Activated naive CD8-positive, alpha-beta T cell (primary cell): ENCODE measurements at regions not wholly inside any gene's neighbourhood (a gene's known extent, or its start where the extent isn't known, plus 50 kb on each side); places are given as distances from the start of the nearest gene placed in this dataset.
A peak's percentile ranks its signal among the peaks of the same experiment; 100 is the strongest.

ENCODE experiments used
- H3K27ac Mint-ChIP-seq: one replicate; pipeline ENCODE4 v1.8.0; 2021; ENCODE audit warnings: mixed read lengths
- H3K27me3 Mint-ChIP-seq: one replicate; pipeline ENCODE4 v1.8.0; 2021; ENCODE audit warnings: mixed read lengths
- H3K36me3 Mint-ChIP-seq: one replicate; pipeline ENCODE4 v1.8.0; 2021; ENCODE audit warnings: mixed read lengths
- H3K4me1 Mint-ChIP-seq: one replicate; pipeline ENCODE4 v1.8.0; 2021; ENCODE audit warnings: low read depth, mixed read lengths
- H3K4me3 Mint-ChIP-seq: one replicate; pipeline ENCODE4 v1.8.0; 2021; ENCODE audit warnings: mild to moderate bottlenecking, mixed read lengths
- H3K9me3 Mint-ChIP-seq: one replicate; pipeline ENCODE4 v1.8.0; 2021; ENCODE audit warnings: low read depth, mixed read lengths

- H3K9me3 Mint-ChIP-seq, result no peaks in the 10 kb centered on the region
- no peaks in the 10 kb centered on the region for H3K27me3 Mint-ChIP-seq
- no peak overlapping the region for H3K27ac Mint-ChIP-seq
- H3K4me3 Mint-ChIP-seq, result no peak overlapping the region
- H3K4me1 Mint-ChIP-seq, result no peaks in the 10 kb centered on the region
- no peaks in the 10 kb centered on the region for H3K36me3 Mint-ChIP-seq
Measured at GRCh38 chr10:124231168-124232155, 138.1 kb upstream of the CHST15 start.

GRCh38 chr10:124230635-124231167, 137.3 kb upstream of the CHST15 start:
- Mint-ChIP-seq H3K27me3 (no peaks in the 10 kb centered on the region), H3K4me1 (no peaks in the 10 kb centered on the region), H3K36me3 (no peaks in the 10 kb centered on the region), H3K27ac (no peak overlapping the region), H3K4me3 (no peak overlapping the region), H3K9me3 (no peaks in the 10 kb centered on the region)

GRCh38 chr10:124229989-124230634, 136.7 kb upstream of the CHST15 start:
- Mint-ChIP-seq H3K9me3 (no peaks in the 10 kb centered on the region), H3K27ac (no peak overlapping the region), H3K4me1 (no peaks in the 10 kb centered on the region), H3K27me3 (no peaks in the 10 kb centered on the region), H3K4me3 (no peak overlapping the region), H3K36me3 (no peaks in the 10 kb centered on the region)

GRCh38 chr10:124229201-124229988, 136.0 kb upstream of the CHST15 start:
- H3K27me3 Mint-ChIP-seq, result no peaks in the 10 kb centered on the region
- no peaks in the 10 kb centered on the region for H3K4me1 Mint-ChIP-seq
- no peak overlapping the region for H3K27ac Mint-ChIP-seq
- H3K36me3 Mint-ChIP-seq, result no peaks in the 10 kb centered on the region
- H3K4me3 Mint-ChIP-seq, result no peak overlapping the region
- no peaks in the 10 kb centered on the region for H3K9me3 Mint-ChIP-seq

GRCh38 chr10:124228471-124228870, 135.1 kb upstream of the CHST15 start:
- no peaks in the 10 kb centered on the region for H3K9me3 Mint-ChIP-seq
- no peak overlapping the region for H3K4me3 Mint-ChIP-seq
- H3K36me3 Mint-ChIP-seq, result no peaks in the 10 kb centered on the region
- H3K4me1 Mint-ChIP-seq, result no peaks in the 10 kb centered on the region
- H3K27me3 Mint-ChIP-seq, result no peaks in the 10 kb centered on the region
- H3K27ac Mint-ChIP-seq, result no peak overlapping the region

GRCh38 chr10:124227988-124228387, 134.6 kb upstream of the CHST15 start:
- Mint-ChIP-seq H3K4me3 (no peak overlapping the region), H3K4me1 (no peaks in the 10 kb centered on the region), H3K27ac (no peak overlapping the region), H3K27me3 (no peaks in the 10 kb centered on the region), H3K9me3 (no peaks in the 10 kb centered on the region), H3K36me3 (no peaks in the 10 kb centered on the region)

- Mint-ChIP-seq H3K4me1 (no peaks in the 10 kb centered on the region), H3K4me3 (no peak overlapping the region), H3K9me3 (no peaks in the 10 kb centered on the region), H3K27me3 (no peaks in the 10 kb centered on the region), H3K36me3 (no peaks in the 10 kb centered on the region), H3K27ac (peak overlapping the region; percentile 42)
Measured at GRCh38 chr10:124227055-124227975, 133.9 kb upstream of the CHST15 start.

GRCh38 chr10:124226271-124227054, 133.1 kb upstream of the CHST15 start:
- Mint-ChIP-seq H3K36me3 (no peaks in the 10 kb centered on the region), H3K4me1 (peaks cover 1% of the 10 kb centered on the region), H3K4me3 (no peak overlapping the region), H3K27me3 (no peaks in the 10 kb centered on the region), H3K27ac (peak overlapping the region; percentile 4), H3K9me3 (no peaks in the 10 kb centered on the region)

- no peak overlapping the region for H3K4me3 Mint-ChIP-seq
- H3K36me3 Mint-ChIP-seq, result no peaks in the 10 kb centered on the region
- no peaks in the 10 kb centered on the region for H3K27me3 Mint-ChIP-seq
- H3K27ac Mint-ChIP-seq, result peak overlapping the region; percentile 62
- peaks cover 2% of the 10 kb centered on the region for H3K4me1 Mint-ChIP-seq
- no peaks in the 10 kb centered on the region for H3K9me3 Mint-ChIP-seq
Measured at GRCh38 chr10:124225467-124226270, 132.3 kb upstream of the CHST15 start.

- H3K36me3 Mint-ChIP-seq, result no peaks in the 10 kb centered on the region
- H3K27ac Mint-ChIP-seq, result no peak overlapping the region
- peaks cover 2% of the 10 kb centered on the region for H3K27me3 Mint-ChIP-seq
- peaks cover 2% of the 10 kb centered on the region for H3K4me1 Mint-ChIP-seq
- no peaks in the 10 kb centered on the region for H3K9me3 Mint-ChIP-seq
- H3K4me3 Mint-ChIP-seq, result no peak overlapping the region
Measured at GRCh38 chr10:124225029-124225466, 131.7 kb upstream of the CHST15 start.

GRCh38 chr10:124224331-124225028, 131.1 kb upstream of the CHST15 start:
- H3K36me3 Mint-ChIP-seq, result no peaks in the 10 kb centered on the region
- H3K4me1 Mint-ChIP-seq, result peaks cover 2% of the 10 kb centered on the region
- no peak overlapping the region for H3K27ac Mint-ChIP-seq
- no peaks in the 10 kb centered on the region for H3K9me3 Mint-ChIP-seq
- H3K4me3 Mint-ChIP-seq, result no peak overlapping the region
- H3K27me3 Mint-ChIP-seq, result peaks cover 4% of the 10 kb centered on the region

GRCh38 chr10:124223711-124224085, 130.3 kb upstream of the CHST15 start:
- Mint-ChIP-seq H3K27me3 (peaks cover 4% of the 10 kb centered on the region), H3K4me1 (peaks cover 2% of the 10 kb centered on the region), H3K27ac (no peak overlapping the region), H3K9me3 (no peaks in the 10 kb centered on the region), H3K36me3 (no peaks in the 10 kb centered on the region), H3K4me3 (no peak overlapping the region)
